ENCODE measurements at regions not wholly inside any gene's neighbourhood (a gene's known extent, or its start where the extent isn't known, plus 50 kb on each side); places are given as distances from the start of the nearest gene placed in this dataset.

GRCh38 chr3:40971191-40972168 lies 227.8 kb upstream of the CTNNB1 start:
- no peak overlapping the region for H3K4me2 ChIP-seq (ENCODE audit: insufficient read depth, insufficient read length, low read length)
- WGBS (ENCODE audit: extremely low coverage, insufficient read length, low lambda C conversion rate), result no CpG with 5 or more reads among the region's 10 CpGs
- no peaks in the 10 kb centered on the region for H3K9me3 Mint-ChIP-seq

More at GRCh38 chr3:40971191-40972168, 227.8 kb upstream of the CTNNB1 start:
- no peak overlapping the region for H2BK5ac ChIP-seq (ENCODE audit: insufficient read length, low read length)
- no peak overlapping the region for H3K9ac ChIP-seq (ENCODE audit: extremely low read depth, insufficient read length, low read length)
- no peaks in the 10 kb centered on the region for H4K20me1 ChIP-seq (ENCODE audit: control insufficient read depth, insufficient read depth, insufficient read length)
- H3K79me2 ChIP-seq (ENCODE audit: insufficient read depth, low read length), result no peaks in the 10 kb centered on the region
- 0 out of 3 replicates have a peak, but pooled peaks have one; percentile 14 for TF ChIP-seq CTCF (conservative IDR thresholded peaks at IDR 0.05)
- no peak overlapping the region for H3K27ac ChIP-seq (ENCODE audit: insufficient read length, low read depth, low read length)
- no peak overlapping the region for H3K4ac ChIP-seq (ENCODE audit: low read depth, low read length)
- no peak overlapping the region for H3T11ph ChIP-seq (ENCODE audit: low read length)
- H3K23ac ChIP-seq (ENCODE audit: insufficient read length, low read depth, low read length), result no peak overlapping the region
- H3K4me3 Mint-ChIP-seq, result peak overlapping the region in 1 of 2 experiments; percentile 6; a peak in 1 of 5 replicates
- H2BK15ac ChIP-seq (ENCODE audit: low read depth, low read length), result no peak overlapping the region
- H4K91ac ChIP-seq (ENCODE audit: insufficient read length, low read depth, low read length), result no peak overlapping the region
- no peak overlapping the region for H2AFZ ChIP-seq (ENCODE audit: low read length)
- H3K36me3 Mint-ChIP-seq (ENCODE audit: insufficient read depth in 1 of 3, low read depth in 3 of 3), result no peaks in the 10 kb centered on the region; a peak in 1 of 7 replicates
- H3K4me1 Mint-ChIP-seq, result peaks cover 6 to 8% of the 10 kb centered on the region in 2 experiments
- H3K4me1 ChIP-seq (ENCODE audit: insufficient read depth, low read length), result no peaks in the 10 kb centered on the region
- no peak overlapping the region for H2BK120ac ChIP-seq (ENCODE audit: low read depth, low read length, poor library complexity, severe bottlenecking)
- no peak overlapping the region for H4K5ac ChIP-seq (ENCODE audit: insufficient read length, low read depth, low read length)
- H3K27ac Mint-ChIP-seq, result no peak overlapping the region
- no peak overlapping the region for H2BK12ac ChIP-seq (ENCODE audit: insufficient read length, low read depth, low read length)
- no peak overlapping the region for H3K18ac ChIP-seq (ENCODE audit: insufficient read length, low read depth, low read length)
- no peaks in the 10 kb centered on the region; the same call in 1 of the 2 replicates for H3K27me3 Mint-ChIP-seq (ENCODE audit: low read depth)
- H3K79me1 ChIP-seq (ENCODE audit: insufficient read depth, low read depth, low read length, poor library complexity, severe bottlenecking), result no peaks in the 10 kb centered on the region
- H3K27me3 ChIP-seq (ENCODE audit: insufficient read depth, low read length), result no peaks in the 10 kb centered on the region
- H2BK20ac ChIP-seq (ENCODE audit: low read depth, low read length, poor library complexity, severe bottlenecking), result no peak overlapping the region
- H3K56ac ChIP-seq (ENCODE audit: insufficient read length, low read depth, low read length), result no peak overlapping the region
- H3K14ac ChIP-seq (ENCODE audit: insufficient read depth, low read length), result no peak overlapping the region
- no peak for DNase-seq
- H2AK5ac ChIP-seq (ENCODE audit: insufficient read length, low read length), result no peak overlapping the region
- no peaks in the 10 kb centered on the region for H3K9me3 ChIP-seq (ENCODE audit: control insufficient read depth, low read depth, low read length)
- no peaks in the 10 kb centered on the region for H3K23me2 ChIP-seq (ENCODE audit: insufficient read length, low read depth, low read length, poor library complexity, severe bottlenecking)
- no peak overlapping the region for H4K8ac ChIP-seq (replicated peaks; ENCODE audit: insufficient read length, low read depth, low read length)

All from H9 (cell line).